ENCODE measurements at regions not wholly inside any gene's neighbourhood (a gene's known extent, or its start where the extent isn't known, plus 50 kb on each side); places are given as distances from the start of the nearest gene placed in this dataset.

GRCh38 chr9:99682378-99682777 is 139.3 kb upstream of the NR4A3 start (continued):
- TF ChIP-seq SMAD4 (CRISPR knock-in tag; IDR thresholded peaks at IDR 0.05) (no peak), ZBTB21 (CRISPR knock-in tag; IDR thresholded peaks at IDR 0.05; ENCODE audit: borderline replicate concordance) (no peak), HMGXB4 (CRISPR knock-in tag; IDR thresholded peaks at IDR 0.05) (no peak), ZNF317 (CRISPR knock-in tag; IDR thresholded peaks at IDR 0.05; ENCODE audit: borderline replicate concordance, low read depth) (no peak), STAT6 (CRISPR knock-in tag; conservative IDR thresholded peaks at IDR 0.05; ENCODE audit: low read depth) (no peak), ZNF425 (CRISPR knock-in tag; conservative IDR thresholded peaks at IDR 0.05) (no peak), NFATC4 (CRISPR knock-in tag; IDR thresholded peaks at IDR 0.05) (no peak)

GRCh38 chr9:99682870-99683269 is 138.8 kb upstream of the NR4A3 start:
- ATAC-seq: no peak
- CTCF ChIA-PET: no interaction called here
- Mint-ChIP-seq H3K4me1 (no peaks in the 10 kb centered on the region), H3K9me3 (peaks cover 43% of the 10 kb centered on the region), H3K27ac (no peak overlapping the region), H3K27me3 (ENCODE audit: low read depth) (no peaks in the 10 kb centered on the region), H3K4me3 (no peak overlapping the region), H3K36me3 (peaks cover 17% of the 10 kb centered on the region)
- POLR2A ChIA-PET: no interaction called here
- DNase-seq (ENCODE audit: low spot score): no peak
- TF ChIP-seq AFF4 (CRISPR knock-in tag; IDR thresholded peaks at IDR 0.05; ENCODE audit: borderline replicate concordance): no peak
- no peak for TF ChIP-seq ZNF532 (CRISPR knock-in tag; IDR thresholded peaks at IDR 0.05; ENCODE audit: borderline replicate concordance)
- no peak for TF ChIP-seq NFATC4 (CRISPR knock-in tag; IDR thresholded peaks at IDR 0.05)
- TF ChIP-seq USF2 (CRISPR knock-in tag; IDR thresholded peaks at IDR 0.05): no peak
- no peak for TF ChIP-seq JUN (CRISPR knock-in tag; IDR thresholded peaks at IDR 0.05)
- TF ChIP-seq SOX15 (CRISPR knock-in tag; IDR thresholded peaks at IDR 0.05): no peak
- TF ChIP-seq MXD4 (CRISPR knock-in tag; IDR thresholded peaks at IDR 0.05; ENCODE audit: borderline replicate concordance): no peak
- no peak for TF ChIP-seq GRHL2 (CRISPR knock-in tag; IDR thresholded peaks at IDR 0.05; ENCODE audit: insufficient replicate concordance, severe bottlenecking)
- TF ChIP-seq SMAD4 (CRISPR knock-in tag; IDR thresholded peaks at IDR 0.05): no peak
- TF ChIP-seq ZNF425 (CRISPR knock-in tag; conservative IDR thresholded peaks at IDR 0.05): no peak
- TF ChIP-seq ERG (CRISPR knock-in tag; IDR thresholded peaks at IDR 0.05): no peak

Measured in WTC11 (cell line).